WERI-Rb-1 (cell line): ENCODE measurements at regions not wholly inside any gene's neighbourhood (a gene's known extent, or its start where the extent isn't known, plus 50 kb on each side); places are given as distances from the start of the nearest gene placed in this dataset.

Experiments used
- DNase-seq: peaks from one replicate; pipeline ENCODE4 v3.0.0-alpha.2; 2020
- H3K27ac ChIP-seq: fragments of 250-450 bp; sonication (Bioruptor Pico); 2 replicates; pipeline ENCODE4 v1.5.1; 2020; ENCODE audit warnings: mild to moderate bottlenecking, moderate library complexity
- H3K27me3 ChIP-seq: fragments of 250-450 bp; sonication (Bioruptor Pico); 2 replicates; pipeline ENCODE4 v1.5.1; 2021; ENCODE audit warnings: mild to moderate bottlenecking, low read depth, moderate library complexity; ENCODE audit not compliant: insufficient read depth, severe bottlenecking
- H3K36me3 ChIP-seq: fragments of 250-450 bp; sonication (Bioruptor Pico); 2 replicates; pipeline ENCODE4 v1.5.1; 2020; ENCODE audit warnings: mild to moderate bottlenecking, moderate library complexity
- H3K4me3 ChIP-seq: 2 replicates; pipeline ENCODE4 v1.5.1; 2011; ENCODE audit warnings: low read depth, mild to moderate bottlenecking, control low read depth, low read length
- H3K9me3 ChIP-seq: fragments of 250-450 bp; sonication (Bioruptor Pico); 2 replicates; pipeline ENCODE4 v1.5.1; 2021; ENCODE audit warnings: mild to moderate bottlenecking, moderate library complexity; ENCODE audit not compliant: severe bottlenecking
- TF ChIP-seq, protein P1 (sequence below): IDR thresholded peaks from 2 replicates; pipeline ENCODE4 v1.5.1; 2011; ENCODE audit warnings: low read depth, mild to moderate bottlenecking, control low read depth, inconsistent platforms, low read length

DNA sequence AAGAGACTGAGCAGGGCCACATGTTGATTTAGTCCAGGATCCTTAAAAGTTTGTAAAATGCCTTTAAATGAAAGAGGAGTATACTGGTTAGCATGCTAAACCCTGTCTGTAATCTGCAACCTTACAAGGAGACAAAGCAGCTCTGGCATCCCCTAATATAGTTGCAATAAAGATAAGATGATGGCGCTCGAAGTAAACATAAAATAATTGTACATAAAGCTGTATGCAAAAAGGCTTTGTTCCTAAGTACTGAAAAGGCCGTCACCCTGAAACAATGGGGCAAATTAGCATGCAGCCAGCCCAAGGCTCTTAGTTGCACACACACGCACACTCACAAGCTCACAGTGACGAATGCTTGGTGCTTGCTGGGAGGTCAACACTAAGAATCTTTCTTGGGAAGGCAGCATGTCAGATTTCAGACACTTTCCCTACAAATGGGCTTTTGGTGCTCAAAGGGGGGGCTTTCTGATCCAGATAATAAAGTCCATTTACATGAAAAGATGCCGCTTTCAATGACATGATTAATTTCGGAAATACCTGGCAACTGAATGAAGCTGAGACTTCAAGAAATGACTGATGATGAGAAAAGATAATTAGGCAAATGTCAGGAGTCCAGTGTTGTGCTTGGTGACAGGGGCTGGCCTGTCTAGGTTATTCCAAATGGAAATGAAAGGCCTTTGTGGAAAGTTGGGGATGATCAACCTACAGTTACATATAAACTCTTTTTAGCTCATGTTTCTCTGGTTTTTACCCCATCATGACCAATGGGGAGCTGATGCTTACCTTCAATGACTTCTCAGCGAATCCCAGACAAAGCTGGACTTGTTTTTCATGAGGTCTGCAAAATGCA is 370.3 kb downstream of the MEIS1 start:
- Histone ChIP-seq H3K36me3 (no peaks in the 10 kb centered on the region), H3K27me3 (peaks cover 50% of the 10 kb centered on the region), H3K27ac (no peak overlapping the region), H3K9me3 (no peaks in the 10 kb centered on the region), H3K4me3 (no peak overlapping the region)
- DNase-seq, result no peak
- TF ChIP-seq, protein P1, sequence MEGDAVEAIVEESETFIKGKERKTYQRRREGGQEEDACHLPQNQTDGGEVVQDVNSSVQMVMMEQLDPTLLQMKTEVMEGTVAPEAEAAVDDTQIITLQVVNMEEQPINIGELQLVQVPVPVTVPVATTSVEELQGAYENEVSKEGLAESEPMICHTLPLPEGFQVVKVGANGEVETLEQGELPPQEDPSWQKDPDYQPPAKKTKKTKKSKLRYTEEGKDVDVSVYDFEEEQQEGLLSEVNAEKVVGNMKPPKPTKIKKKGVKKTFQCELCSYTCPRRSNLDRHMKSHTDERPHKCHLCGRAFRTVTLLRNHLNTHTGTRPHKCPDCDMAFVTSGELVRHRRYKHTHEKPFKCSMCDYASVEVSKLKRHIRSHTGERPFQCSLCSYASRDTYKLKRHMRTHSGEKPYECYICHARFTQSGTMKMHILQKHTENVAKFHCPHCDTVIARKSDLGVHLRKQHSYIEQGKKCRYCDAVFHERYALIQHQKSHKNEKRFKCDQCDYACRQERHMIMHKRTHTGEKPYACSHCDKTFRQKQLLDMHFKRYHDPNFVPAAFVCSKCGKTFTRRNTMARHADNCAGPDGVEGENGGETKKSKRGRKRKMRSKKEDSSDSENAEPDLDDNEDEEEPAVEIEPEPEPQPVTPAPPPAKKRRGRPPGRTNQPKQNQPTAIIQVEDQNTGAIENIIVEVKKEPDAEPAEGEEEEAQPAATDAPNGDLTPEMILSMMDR, result no peak

- Histone ChIP-seq H3K4me3 (no peak overlapping the region), H3K27ac (no peak overlapping the region), H3K27me3 (peaks cover 50% of the 10 kb centered on the region), H3K36me3 (no peaks in the 10 kb centered on the region), H3K9me3 (no peaks in the 10 kb centered on the region)
- DNase-seq, result no peak
- TF ChIP-seq, protein P1, result no peak
These were observed 371.0 kb downstream of the MEIS1 start for GRCh38 chr2:66805968-66806367.

- Histone ChIP-seq H3K36me3 (no peaks in the 10 kb centered on the region), H3K4me3 (no peak overlapping the region), H3K27ac (no peak overlapping the region), H3K27me3 (peaks cover 14% of the 10 kb centered on the region), H3K9me3 (no peaks in the 10 kb centered on the region)
- TF ChIP-seq, protein P1, result no peak
- DNase-seq, result no peak
These were observed 378.6 kb downstream of the MEIS1 start for GRCh38 chr2:66813525-66813924.

GRCh38 chr2:66813976-66814375 is 379.1 kb downstream of the MEIS1 start:
- Histone ChIP-seq H3K9me3 (no peaks in the 10 kb centered on the region), H3K27ac (no peak overlapping the region), H3K4me3 (no peak overlapping the region), H3K27me3 (peaks cover 18% of the 10 kb centered on the region), H3K36me3 (no peaks in the 10 kb centered on the region)
- TF ChIP-seq, protein P1, result no peak
- no peak for DNase-seq

DNA sequence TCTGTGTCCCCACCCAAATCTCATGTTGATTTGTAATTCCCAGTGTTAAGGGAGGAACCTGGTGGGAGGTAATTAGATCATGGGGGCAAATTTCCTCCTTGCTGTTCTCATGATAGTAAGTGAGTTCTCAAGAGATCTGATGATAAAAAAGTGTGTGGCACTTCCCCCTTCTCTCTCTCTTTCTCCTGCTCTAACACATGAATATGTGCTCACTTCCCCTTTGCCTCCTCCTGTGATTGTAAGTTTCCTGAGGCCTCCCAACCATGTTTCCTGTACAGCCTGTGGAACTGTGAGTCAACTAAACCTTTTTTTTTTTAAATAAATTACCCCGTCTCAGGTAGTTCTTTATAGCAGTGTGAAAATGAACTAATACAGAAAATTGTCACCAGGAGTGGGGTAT is 380.0 kb downstream of the MEIS1 start:
- DNase-seq, result no peak
- Histone ChIP-seq H3K27me3 (peaks cover 22% of the 10 kb centered on the region), H3K27ac (no peak overlapping the region), H3K9me3 (no peaks in the 10 kb centered on the region), H3K36me3 (no peaks in the 10 kb centered on the region), H3K4me3 (no peak overlapping the region)
- TF ChIP-seq, protein P1, result no peak

- no peaks in the 10 kb centered on the region for H3K36me3 ChIP-seq
- TF ChIP-seq, protein P1, result no peak
- no peak for DNase-seq
- H3K27me3 ChIP-seq, result peaks cover 30% of the 10 kb centered on the region
- H3K4me3 ChIP-seq, result no peak overlapping the region
- no peak overlapping the region for H3K27ac ChIP-seq
- H3K9me3 ChIP-seq, result no peaks in the 10 kb centered on the region
These were observed 381.0 kb downstream of the MEIS1 start for GRCh38 chr2:66815886-66816285.
